Tibial artery (tissue), 4 donors: ENCODE measurements at regions not wholly inside any gene's neighbourhood (a gene's known extent, or its start where the extent isn't known, plus 50 kb on each side); places are given as distances from the start of the nearest gene placed in this dataset.

Experiments used
- DNase-seq, 2 donors: peaks; one replicate each; pipeline ENCODE4 v3.0.0-alpha.2; 2019
- H3K27ac ChIP-seq, 2 donors: fragments of 200-600 bp; sonication (generic) in 1 of 2; 1 replicate in 1 of 2; 2 replicates in 1 of 2; pipeline ENCODE4 v1.5.1; 2018 to 2019; ENCODE audit warnings: mild to moderate bottlenecking in 1 of 2
- H3K27me3 ChIP-seq, 2 donors: fragments of 200-600 bp; sonication (generic) in 1 of 2; one replicate each; pipeline versions ENCODE4 v1.5.1 to v1.6.0; 2016 to 2019
- H3K36me3 ChIP-seq, 3 donors: fragments of 200-600 bp; sonication (generic) in 2 of 3; one replicate each; pipeline ENCODE4 v1.5.1; 2016 to 2019; ENCODE audit warnings: mild to moderate bottlenecking in 2 of 3
- H3K4me1 ChIP-seq, 4 donors: fragments of 200-600 bp; sonication (generic) in 2 of 4; 1 replicate in 3 of 4; 2 replicates in 1 of 4; pipeline ENCODE4 v1.5.1; 2016 to 2019
- H3K4me3 ChIP-seq, 2 donors: fragments of 200-600 bp; sonication (generic) in 1 of 2; 1 replicate in 1 of 2; 2 replicates in 1 of 2; pipeline ENCODE4 v1.5.1; 2018 to 2019; ENCODE audit warnings: mild to moderate bottlenecking in 2 of 2
- H3K9me3 ChIP-seq, 3 donors: fragments of 200-600 bp; sonication (generic) in 1 of 3; one replicate each; pipeline ENCODE4 v1.5.1; 2016 to 2019
- CTCF ChIP-seq, 2 experiments: fragments of 200-600 bp in 1 of 2; fragments of 450-650 bp in 1 of 2; IDR thresholded peaks; one replicate each; pipeline ENCODE4 v1.5.1; 2017 to 2019; ENCODE audit warnings: antibody characterized with exemption in 2 of 2, mild to moderate bottlenecking in 1 of 2, moderate library complexity in 1 of 2
- intact Hi-C: fragments of 100-400 bp; cut with DNase I; formaldehyde crosslinking; loops from one replicate; pipeline ENCODE4 v1.15.0; 2023; ENCODE audit warnings: low total_unique reads

DNA sequence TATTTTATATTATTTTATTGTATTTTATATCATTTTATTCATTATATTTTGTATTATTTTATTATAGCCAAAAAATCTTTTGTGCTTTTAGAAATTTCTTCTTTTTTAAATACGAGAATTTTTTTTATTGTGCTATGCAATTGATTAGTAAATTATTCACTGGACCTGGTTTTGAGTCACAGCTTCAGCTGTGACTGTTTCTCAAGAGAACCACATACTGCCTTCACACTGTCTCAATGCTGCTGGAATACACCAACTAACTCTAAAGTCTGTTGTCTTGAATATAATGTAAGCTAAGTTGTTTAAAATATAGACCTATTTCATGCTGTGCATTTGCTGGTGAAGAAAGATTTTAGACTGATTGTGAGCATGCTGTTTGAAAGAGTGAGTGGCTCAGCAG, 423.6 kb downstream of the NDFIP2 start:
- no peak for DNase-seq
- H3K27me3 ChIP-seq: no peaks in the 10 kb centered on the region
- no peaks in the 10 kb centered on the region for H3K9me3 ChIP-seq
- intact Hi-C loops: no loop called here
- H3K27ac ChIP-seq: no peak overlapping the region
- H3K4me1 ChIP-seq: no peaks in the 10 kb centered on the region
- no peak for TF ChIP-seq CTCF (IDR thresholded peaks at IDR 0.05)
- H3K36me3 ChIP-seq: no peaks in the 10 kb centered on the region
- no peak overlapping the region for H3K4me3 ChIP-seq

DNA sequence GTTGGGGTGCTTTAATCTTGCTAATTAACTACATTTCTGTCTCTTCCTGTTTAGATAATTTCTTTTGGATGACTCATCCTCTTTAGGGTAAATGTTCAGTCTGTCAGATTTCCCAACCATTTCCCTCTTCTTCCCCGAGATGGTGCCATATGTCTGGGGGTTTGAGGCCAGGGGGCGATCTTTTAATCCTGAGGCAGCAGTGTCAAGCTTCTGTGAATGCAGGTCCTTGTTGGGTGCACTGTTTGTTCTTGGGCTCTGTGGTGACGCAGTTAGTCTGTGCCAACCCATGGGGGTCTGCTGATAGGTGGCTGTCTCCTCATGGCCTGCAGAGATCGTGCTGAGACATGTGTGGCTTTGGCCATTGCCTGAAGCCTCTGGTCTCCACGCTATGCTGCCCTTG, 420.4 kb downstream of the NDFIP2 start:
- no peak overlapping the region for H3K4me3 ChIP-seq
- no peak for TF ChIP-seq CTCF (IDR thresholded peaks at IDR 0.05)
- no peaks in the 10 kb centered on the region for H3K4me1 ChIP-seq
- no peak overlapping the region for H3K27ac ChIP-seq
- H3K36me3 ChIP-seq: no peaks in the 10 kb centered on the region
- no peaks in the 10 kb centered on the region for H3K9me3 ChIP-seq
- intact Hi-C loops: no loop called here
- no peaks in the 10 kb centered on the region for H3K27me3 ChIP-seq
- DNase-seq: no peak

DNA sequence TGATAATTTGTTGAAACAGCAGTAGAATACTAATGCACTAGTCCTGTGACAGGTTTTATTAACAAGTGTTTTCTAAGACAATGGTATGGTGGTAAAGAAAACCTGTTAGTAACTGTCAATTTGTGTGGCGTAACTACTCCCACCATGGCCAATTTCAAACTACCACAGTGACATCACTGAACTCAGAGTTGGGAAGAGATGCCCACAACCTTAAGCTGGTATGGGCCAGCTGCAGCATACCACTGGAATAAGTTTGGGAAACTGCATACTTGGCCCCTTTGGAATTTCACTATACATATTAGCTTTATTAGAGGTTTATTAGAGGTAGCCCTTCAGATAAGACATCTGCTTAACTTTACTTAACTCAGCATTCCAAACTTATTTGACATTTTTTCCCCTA, 419.4 kb downstream of the NDFIP2 start:
- Histone ChIP-seq H3K36me3 (no peaks in the 10 kb centered on the region), H3K4me1 (no peaks in the 10 kb centered on the region), H3K27ac (no peak overlapping the region), H3K9me3 (no peaks in the 10 kb centered on the region), H3K27me3 (no peaks in the 10 kb centered on the region), H3K4me3 (no peak overlapping the region)
- no peak for TF ChIP-seq CTCF (IDR thresholded peaks at IDR 0.05)
- DNase-seq: no peak
- intact Hi-C loops: no loop called here

DNA sequence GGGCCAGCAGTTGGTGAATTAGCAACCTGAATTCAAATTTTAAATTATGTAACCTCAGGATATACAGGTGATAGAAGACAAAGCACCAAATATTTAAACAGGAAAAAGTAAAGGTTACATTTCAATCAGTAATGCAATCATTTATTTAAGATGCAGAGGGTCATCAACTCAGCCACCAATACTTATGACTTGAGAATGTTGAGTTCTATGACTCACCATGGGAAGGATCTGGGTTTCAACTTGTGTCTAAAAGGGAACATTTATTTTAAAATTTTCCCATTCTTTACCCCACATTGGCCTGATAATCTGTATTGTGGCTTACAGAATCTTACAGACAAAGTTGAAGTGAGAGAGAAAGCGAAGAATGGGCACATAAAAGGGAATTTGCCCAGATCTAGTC, 418.0 kb downstream of the NDFIP2 start:
- intact Hi-C loops: no loop called here
- no peaks in the 10 kb centered on the region for H3K27me3 ChIP-seq
- H3K4me1 ChIP-seq: no peaks in the 10 kb centered on the region
- H3K36me3 ChIP-seq: no peaks in the 10 kb centered on the region
- no peaks in the 10 kb centered on the region for H3K9me3 ChIP-seq
- TF ChIP-seq CTCF (IDR thresholded peaks at IDR 0.05): no peak
- no peak overlapping the region for H3K4me3 ChIP-seq
- no peak for DNase-seq
- H3K27ac ChIP-seq: no peak overlapping the region

DNA sequence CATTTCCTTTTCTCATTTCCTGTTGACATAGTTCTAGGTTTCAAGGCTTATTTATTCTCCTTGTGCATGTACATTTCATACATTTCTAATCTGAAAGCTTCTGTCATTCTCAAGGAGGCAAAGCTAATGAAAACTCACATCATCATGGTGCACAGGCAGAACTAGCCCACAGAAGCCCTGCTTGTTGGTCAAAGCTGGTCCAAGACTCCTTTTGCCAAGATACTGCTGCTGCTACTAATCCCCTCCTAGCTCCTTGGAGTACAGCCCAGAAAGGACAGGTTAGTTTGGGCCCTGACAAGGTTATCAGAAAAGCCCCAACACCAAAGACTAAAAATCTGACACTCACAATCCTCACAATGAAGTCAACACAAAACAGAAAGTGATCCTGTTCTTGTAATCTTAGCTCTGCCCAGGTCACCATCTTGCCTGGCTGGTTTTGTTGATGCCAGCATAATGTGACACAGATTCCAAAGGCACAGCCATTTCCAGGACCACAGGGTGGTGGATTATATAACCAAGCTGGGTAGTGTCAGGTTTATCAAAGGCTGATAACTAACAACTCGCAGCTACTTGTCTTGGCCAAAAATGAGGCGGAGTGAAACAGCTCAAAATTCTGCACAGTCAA, 417.4 kb downstream of the NDFIP2 start:
- DNase-seq: no peak
- intact Hi-C loops: no loop called here
- Histone ChIP-seq H3K27ac (no peak overlapping the region), H3K27me3 (no peaks in the 10 kb centered on the region), H3K4me1 (no peaks in the 10 kb centered on the region), H3K4me3 (no peak overlapping the region), H3K9me3 (no peaks in the 10 kb centered on the region), H3K36me3 (no peaks in the 10 kb centered on the region)
- TF ChIP-seq CTCF (IDR thresholded peaks at IDR 0.05): no peak

GRCh38 chr13:79896851-79897250, 415.9 kb downstream of the NDFIP2 start:
- H3K27ac ChIP-seq: no peak overlapping the region
- DNase-seq: no peak
- H3K27me3 ChIP-seq: no peaks in the 10 kb centered on the region
- no peaks in the 10 kb centered on the region for H3K36me3 ChIP-seq
- TF ChIP-seq CTCF (IDR thresholded peaks at IDR 0.05): no peak
- intact Hi-C loops: no loop called here
- no peaks in the 10 kb centered on the region for H3K4me1 ChIP-seq
- H3K9me3 ChIP-seq: no peaks in the 10 kb centered on the region
- no peak overlapping the region for H3K4me3 ChIP-seq
